HL-60 (cell line): ENCODE measurements at regions not wholly inside any gene's neighbourhood (a gene's known extent, or its start where the extent isn't known, plus 50 kb on each side); places are given as distances from the start of the nearest gene placed in this dataset.

Source experiments
- DNase-seq, 2 experiments: peaks; one replicate each; pipeline ENCODE4 v3.0.0-alpha.2; 2010 to 2020; ENCODE audit warnings: low read depth in 1 of 2, low spot score in 1 of 2
- H3K27ac ChIP-seq: fragments of 250-450 bp; sonication (Bioruptor Pico); replicated peaks from 2 replicates; pipeline ENCODE4 v1.5.1; 2020; ENCODE audit warnings: mild to moderate bottlenecking, moderate library complexity
- H3K27me3 ChIP-seq: fragments of 250-450 bp; sonication (Bioruptor Pico); 2 replicates; pipeline ENCODE4 v1.5.1; 2021; ENCODE audit warnings: mild to moderate bottlenecking, moderate library complexity; ENCODE audit not compliant: insufficient read depth, poor library complexity, severe bottlenecking
- H3K4me3 ChIP-seq: replicated peaks from 2 replicates; pipeline ENCODE4 v1.5.1; 2011; ENCODE audit warnings: mild to moderate bottlenecking, control low read depth, low read length; ENCODE audit not compliant: insufficient read depth
- CTCF ChIP-seq: IDR thresholded peaks from one replicate; pipeline ENCODE4 v1.5.1; 2011; ENCODE audit warnings: low read length, control low read depth, inconsistent platforms; ENCODE audit not compliant: insufficient read depth
- GABPA ChIP-seq: IDR thresholded peaks from 2 replicates; pipeline ENCODE4 v1.6.1; 2012; ENCODE audit warnings: low read depth
- POLR2AphosphoS5 ChIP-seq: IDR thresholded peaks from 2 replicates; pipeline ENCODE4 v1.6.1; 2012; ENCODE audit warnings: low read depth
- REST ChIP-seq: IDR thresholded peaks from 2 replicates; pipeline ENCODE4 v1.6.1; 2012; ENCODE audit warnings: low read depth; ENCODE audit not compliant: insufficient replicate concordance
- SPI1 ChIP-seq: IDR thresholded peaks from 2 replicates; pipeline ENCODE4 v1.6.1; 2012; ENCODE audit warnings: low read depth, mild to moderate bottlenecking, borderline replicate concordance

DNA sequence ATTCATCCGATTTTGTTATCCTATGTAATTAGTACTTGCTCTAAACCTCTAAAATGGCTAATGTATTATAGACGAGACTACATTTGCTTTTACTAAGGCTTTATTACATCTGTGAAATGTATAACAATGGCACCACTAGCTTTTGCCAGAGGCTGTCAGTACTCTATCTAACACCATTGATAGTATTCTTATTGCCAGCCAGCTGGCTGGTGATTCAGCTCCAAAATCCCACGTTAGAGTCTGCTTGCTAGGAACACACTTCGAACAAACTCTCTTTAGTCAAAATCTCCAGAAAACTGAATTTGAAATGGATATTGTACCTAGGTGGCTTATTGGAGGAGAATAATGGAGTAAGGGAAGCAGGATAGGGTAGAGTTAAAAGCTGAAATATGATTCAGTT, 839.2 kb downstream of the SLC6A15 start:
- no peak for DNase-seq
- TF ChIP-seq POLR2AphosphoS5 (no peak), SPI1 (no peak), GABPA (no peak), REST (no peak), CTCF (no peak)
- no peaks in the 10 kb centered on the region for H3K27me3 ChIP-seq
- no peak overlapping the region for H3K27ac ChIP-seq
- H3K4me3 ChIP-seq, result no peak overlapping the region

- no peak overlapping the region for H3K27ac ChIP-seq
- H3K27me3 ChIP-seq, result no peaks in the 10 kb centered on the region
- no peak overlapping the region for H3K4me3 ChIP-seq
- DNase-seq, result no peak
- no peak for TF ChIP-seq POLR2AphosphoS5
- TF ChIP-seq REST, result no peak
- no peak for TF ChIP-seq CTCF
- TF ChIP-seq GABPA, result no peak
- TF ChIP-seq SPI1, result no peak
These were observed 839.6 kb downstream of the SLC6A15 start for GRCh38 chr12:84072961-84073360.

GRCh38 chr12:84070292-84070691, 842.3 kb downstream of the SLC6A15 start:
- Histone ChIP-seq H3K27me3 (no peaks in the 10 kb centered on the region), H3K4me3 (no peak overlapping the region), H3K27ac (no peak overlapping the region)
- TF ChIP-seq CTCF, result no peak
- no peak for TF ChIP-seq SPI1
- TF ChIP-seq REST, result no peak
- TF ChIP-seq POLR2AphosphoS5, result no peak
- no peak for TF ChIP-seq GABPA
- no peak for DNase-seq
